ENCODE measurements at regions not wholly inside any gene's neighbourhood (a gene's known extent, or its start where the extent isn't known, plus 50 kb on each side); places are given as distances from the start of the nearest gene placed in this dataset.

DNA sequence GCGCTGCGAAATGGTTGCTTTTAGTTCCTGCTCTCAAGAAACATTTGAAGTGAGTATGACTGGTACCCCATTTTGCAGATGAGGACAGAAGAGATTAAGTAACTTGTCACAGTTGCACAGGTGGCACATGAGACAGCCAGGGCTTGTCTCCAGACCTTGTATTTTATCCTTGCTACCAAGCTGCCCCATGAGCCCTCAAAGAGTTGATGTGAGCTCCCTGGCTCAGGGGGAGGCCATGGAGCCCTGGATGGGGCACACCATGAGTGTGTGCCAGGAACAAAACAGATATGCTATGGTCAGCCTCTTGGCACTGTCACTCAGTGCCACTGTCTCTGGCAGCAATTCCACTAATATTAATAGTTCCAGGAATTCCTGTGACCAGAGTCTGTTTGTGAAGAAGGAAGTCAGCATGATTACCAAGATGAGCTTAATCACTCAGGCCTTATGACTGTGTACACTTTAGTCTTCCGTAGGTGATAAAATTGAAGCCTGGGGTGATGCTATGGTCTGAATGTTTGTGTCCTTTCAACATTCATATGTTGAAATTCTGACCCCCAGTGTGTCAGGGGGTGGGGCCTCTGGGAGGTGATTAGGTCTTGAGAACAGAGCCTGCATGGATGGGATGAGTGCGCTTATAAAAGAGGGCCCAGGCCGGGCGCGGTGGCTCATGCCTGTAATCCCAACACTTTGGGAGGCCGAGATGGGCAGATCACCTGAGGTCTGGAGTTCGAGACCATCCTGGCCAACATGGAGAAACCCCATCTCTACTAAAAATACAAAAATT, 806.8 kb downstream of the AACS start:
- Mint-ChIP-seq H3K27me3 (ENCODE audit: insufficient read depth, low read depth, poor library complexity) (peaks cover 3% of the 10 kb centered on the region), H3K27ac (no peak overlapping the region), H3K4me3 (no peak overlapping the region), H3K36me3 (ENCODE audit: low read depth) (peaks cover 20% of the 10 kb centered on the region), H3K4me1 (no peaks in the 10 kb centered on the region), H3K9me3 (peaks cover 94% of the 10 kb centered on the region)
- Histone ChIP-seq H3K9me2 (ENCODE audit: insufficient read depth) (no peaks in the 10 kb centered on the region), H3K4me3 (no peak overlapping the region), H2AFZ (no peak overlapping the region), H3F3A (replicated peaks; ENCODE audit: low read depth) (no peaks in the 10 kb centered on the region), H3K79me2 (replicated peaks; ENCODE audit: insufficient read depth) (no peaks in the 10 kb centered on the region), H3K4me1 (ENCODE audit: insufficient read depth) (no peaks in the 10 kb centered on the region), H4K20me1 (replicated peaks; ENCODE audit: insufficient read depth) (no peaks in the 10 kb centered on the region), H3K4me2 (no peak overlapping the region), H3K27ac (ENCODE audit: low read depth) (no peak overlapping the region), H3K36me3 (ENCODE audit: insufficient read depth) (no peaks in the 10 kb centered on the region), H3K27me3 (ENCODE audit: insufficient read depth) (no peaks in the 10 kb centered on the region)
- ATAC-seq: no peak
- TF ChIP-seq, protein P1, sequence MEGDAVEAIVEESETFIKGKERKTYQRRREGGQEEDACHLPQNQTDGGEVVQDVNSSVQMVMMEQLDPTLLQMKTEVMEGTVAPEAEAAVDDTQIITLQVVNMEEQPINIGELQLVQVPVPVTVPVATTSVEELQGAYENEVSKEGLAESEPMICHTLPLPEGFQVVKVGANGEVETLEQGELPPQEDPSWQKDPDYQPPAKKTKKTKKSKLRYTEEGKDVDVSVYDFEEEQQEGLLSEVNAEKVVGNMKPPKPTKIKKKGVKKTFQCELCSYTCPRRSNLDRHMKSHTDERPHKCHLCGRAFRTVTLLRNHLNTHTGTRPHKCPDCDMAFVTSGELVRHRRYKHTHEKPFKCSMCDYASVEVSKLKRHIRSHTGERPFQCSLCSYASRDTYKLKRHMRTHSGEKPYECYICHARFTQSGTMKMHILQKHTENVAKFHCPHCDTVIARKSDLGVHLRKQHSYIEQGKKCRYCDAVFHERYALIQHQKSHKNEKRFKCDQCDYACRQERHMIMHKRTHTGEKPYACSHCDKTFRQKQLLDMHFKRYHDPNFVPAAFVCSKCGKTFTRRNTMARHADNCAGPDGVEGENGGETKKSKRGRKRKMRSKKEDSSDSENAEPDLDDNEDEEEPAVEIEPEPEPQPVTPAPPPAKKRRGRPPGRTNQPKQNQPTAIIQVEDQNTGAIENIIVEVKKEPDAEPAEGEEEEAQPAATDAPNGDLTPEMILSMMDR (conservative IDR thresholded peaks at IDR 0.05; ENCODE audit: low read depth in 2 of 2): no peak
- TF ChIP-seq CREB1 (CRISPR knock-in tag; IDR thresholded peaks at IDR 0.05; ENCODE audit: low read depth) (no peak), ZNF114 (CRISPR knock-in tag; IDR thresholded peaks at IDR 0.05) (no peak), NANOG (IDR thresholded peaks at IDR 0.05; ENCODE audit: borderline replicate concordance) (no peak)
- no peak for DNase-seq (ENCODE audit: low spot score)

DNA sequence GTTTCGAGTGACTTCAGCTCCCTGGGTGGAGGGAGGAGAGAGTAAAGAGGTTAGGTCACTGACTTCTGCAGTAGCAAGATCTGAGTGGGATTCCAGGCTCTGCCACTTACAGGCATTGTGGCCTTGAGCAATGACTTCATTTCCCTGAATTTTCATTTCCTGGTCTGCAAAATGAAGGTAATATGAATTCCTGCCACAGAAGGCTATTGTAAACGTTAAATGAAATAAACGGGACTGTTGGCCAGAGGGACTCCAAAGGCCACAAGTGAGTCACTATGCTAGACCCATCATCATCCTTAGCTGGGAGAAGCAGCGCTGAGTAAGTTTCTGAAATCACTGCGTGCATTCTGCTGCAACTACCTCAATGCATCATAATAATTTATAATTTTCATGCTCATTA, 807.8 kb downstream of the AACS start:
- Histone ChIP-seq H2AFZ (no peak overlapping the region), H3K27me3 (ENCODE audit: insufficient read depth) (no peaks in the 10 kb centered on the region), H3F3A (replicated peaks; ENCODE audit: low read depth) (no peaks in the 10 kb centered on the region), H3K27ac (ENCODE audit: low read depth) (no peak overlapping the region), H3K36me3 (ENCODE audit: insufficient read depth) (no peaks in the 10 kb centered on the region), H3K9me2 (ENCODE audit: insufficient read depth) (no peaks in the 10 kb centered on the region), H3K79me2 (replicated peaks; ENCODE audit: insufficient read depth) (no peaks in the 10 kb centered on the region), H4K20me1 (replicated peaks; ENCODE audit: insufficient read depth) (no peaks in the 10 kb centered on the region), H3K4me1 (ENCODE audit: insufficient read depth) (no peaks in the 10 kb centered on the region), H3K4me3 (no peak overlapping the region), H3K4me2 (no peak overlapping the region)
- H3K27me3 Mint-ChIP-seq (ENCODE audit: insufficient read depth, low read depth, poor library complexity): peaks cover 3% of the 10 kb centered on the region
- peaks cover 94% of the 10 kb centered on the region for H3K9me3 Mint-ChIP-seq
- peaks cover 16% of the 10 kb centered on the region for H3K36me3 Mint-ChIP-seq (ENCODE audit: low read depth)
- ATAC-seq (no peak), DNase-seq (ENCODE audit: low spot score) (no peak)
- H3K4me1 Mint-ChIP-seq: no peaks in the 10 kb centered on the region
- no peak overlapping the region for H3K4me3 Mint-ChIP-seq
- H3K27ac Mint-ChIP-seq: no peak overlapping the region
- no peak for TF ChIP-seq STAT1 (IDR thresholded peaks at IDR 0.05; ENCODE audit: unreplicated experiment)
- no peak for TF ChIP-seq ZNF114 (CRISPR knock-in tag; IDR thresholded peaks at IDR 0.05)
- TF ChIP-seq, protein P2, sequence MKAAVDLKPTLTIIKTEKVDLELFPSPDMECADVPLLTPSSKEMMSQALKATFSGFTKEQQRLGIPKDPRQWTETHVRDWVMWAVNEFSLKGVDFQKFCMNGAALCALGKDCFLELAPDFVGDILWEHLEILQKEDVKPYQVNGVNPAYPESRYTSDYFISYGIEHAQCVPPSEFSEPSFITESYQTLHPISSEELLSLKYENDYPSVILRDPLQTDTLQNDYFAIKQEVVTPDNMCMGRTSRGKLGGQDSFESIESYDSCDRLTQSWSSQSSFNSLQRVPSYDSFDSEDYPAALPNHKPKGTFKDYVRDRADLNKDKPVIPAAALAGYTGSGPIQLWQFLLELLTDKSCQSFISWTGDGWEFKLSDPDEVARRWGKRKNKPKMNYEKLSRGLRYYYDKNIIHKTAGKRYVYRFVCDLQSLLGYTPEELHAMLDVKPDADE (IDR thresholded peaks at IDR 0.05): no peak
- TF ChIP-seq ZNF331 (CRISPR knock-in tag; IDR thresholded peaks at IDR 0.05; ENCODE audit: low read depth): no peak
- TF ChIP-seq EZH2phosphoT487 (IDR thresholded peaks at IDR 0.05; ENCODE audit: unreplicated experiment): no peak
